Tibial artery (tissue), 4 donors: ENCODE measurements at regions not wholly inside any gene's neighbourhood (a gene's known extent, or its start where the extent isn't known, plus 50 kb on each side); places are given as distances from the start of the nearest gene placed in this dataset.

Experiments
- DNase-seq, 2 donors: peaks; one replicate each; pipeline ENCODE4 v3.0.0-alpha.2; 2019
- H3K27ac ChIP-seq, 2 donors: fragments of 200-600 bp; sonication (generic) in 1 of 2; 1 replicate in 1 of 2; 2 replicates in 1 of 2; pipeline ENCODE4 v1.5.1; 2018 to 2019; ENCODE audit warnings: mild to moderate bottlenecking in 1 of 2
- H3K27me3 ChIP-seq, 2 donors: fragments of 200-600 bp; sonication (generic) in 1 of 2; one replicate each; pipeline versions ENCODE4 v1.5.1 to v1.6.0; 2016 to 2019
- H3K36me3 ChIP-seq, 3 donors: fragments of 200-600 bp; sonication (generic) in 2 of 3; one replicate each; pipeline ENCODE4 v1.5.1; 2016 to 2019; ENCODE audit warnings: mild to moderate bottlenecking in 2 of 3
- H3K4me1 ChIP-seq, 4 donors: fragments of 200-600 bp; sonication (generic) in 2 of 4; 1 replicate in 3 of 4; 2 replicates in 1 of 4; pipeline ENCODE4 v1.5.1; 2016 to 2019
- H3K4me3 ChIP-seq, 2 donors: fragments of 200-600 bp; sonication (generic) in 1 of 2; 1 replicate in 1 of 2; 2 replicates in 1 of 2; pipeline ENCODE4 v1.5.1; 2018 to 2019; ENCODE audit warnings: mild to moderate bottlenecking in 2 of 2
- H3K9me3 ChIP-seq, 3 donors: fragments of 200-600 bp; sonication (generic) in 1 of 3; one replicate each; pipeline ENCODE4 v1.5.1; 2016 to 2019
- CTCF ChIP-seq, 2 experiments: fragments of 200-600 bp in 1 of 2; fragments of 450-650 bp in 1 of 2; IDR thresholded peaks; one replicate each; pipeline ENCODE4 v1.5.1; 2017 to 2019; ENCODE audit warnings: antibody characterized with exemption in 2 of 2, mild to moderate bottlenecking in 1 of 2, moderate library complexity in 1 of 2
- intact Hi-C: fragments of 100-400 bp; cut with DNase I; formaldehyde crosslinking; loops from one replicate; pipeline ENCODE4 v1.15.0; 2023; ENCODE audit warnings: low total_unique reads

GRCh38 chr4:96691521-96691920 lies 851.6 kb downstream of the PDHA2 start:
- intact Hi-C loops: no loop called here
- H3K27me3 ChIP-seq: no peaks in the 10 kb centered on the region
- DNase-seq: no peak
- H3K4me1 ChIP-seq: no peaks in the 10 kb centered on the region
- no peaks in the 10 kb centered on the region for H3K36me3 ChIP-seq
- no peak overlapping the region for H3K4me3 ChIP-seq
- no peak overlapping the region for H3K27ac ChIP-seq
- no peaks in the 10 kb centered on the region for H3K9me3 ChIP-seq
- no peak for TF ChIP-seq CTCF (IDR thresholded peaks at IDR 0.05)

GRCh38 chr4:96698831-96699230 lies 858.9 kb downstream of the PDHA2 start:
- intact Hi-C loops: no loop called here
- TF ChIP-seq CTCF (IDR thresholded peaks at IDR 0.05): no peak
- no peaks in the 10 kb centered on the region for H3K27me3 ChIP-seq
- no peaks in the 10 kb centered on the region for H3K4me1 ChIP-seq
- DNase-seq: no peak
- H3K27ac ChIP-seq: no peak overlapping the region
- no peaks in the 10 kb centered on the region for H3K36me3 ChIP-seq
- no peak overlapping the region for H3K4me3 ChIP-seq
- H3K9me3 ChIP-seq: no peaks in the 10 kb centered on the region

GRCh38 chr4:96703265-96703664 lies 863.4 kb downstream of the PDHA2 start:
- no peak for DNase-seq
- no peaks in the 10 kb centered on the region for H3K36me3 ChIP-seq
- intact Hi-C loops: no loop called here
- no peak for TF ChIP-seq CTCF (IDR thresholded peaks at IDR 0.05)
- H3K9me3 ChIP-seq: no peaks in the 10 kb centered on the region
- no peak overlapping the region for H3K4me3 ChIP-seq
- H3K4me1 ChIP-seq: no peaks in the 10 kb centered on the region
- no peak overlapping the region for H3K27ac ChIP-seq
- no peaks in the 10 kb centered on the region for H3K27me3 ChIP-seq

- Histone ChIP-seq H3K9me3 (no peaks in the 10 kb centered on the region), H3K4me3 (no peak overlapping the region), H3K27ac (no peak overlapping the region), H3K36me3 (no peaks in the 10 kb centered on the region), H3K27me3 (no peaks in the 10 kb centered on the region), H3K4me1 (no peaks in the 10 kb centered on the region)
- no peak for TF ChIP-seq CTCF (IDR thresholded peaks at IDR 0.05)
- DNase-seq: no peak
- intact Hi-C loops: no loop called here
Measured at GRCh38 chr4:96708766-96709165, 868.9 kb downstream of the PDHA2 start.

- intact Hi-C loops: no loop called here
- no peaks in the 10 kb centered on the region for H3K36me3 ChIP-seq
- H3K27ac ChIP-seq: no peak overlapping the region
- DNase-seq: no peak
- no peak overlapping the region for H3K4me3 ChIP-seq
- no peak for TF ChIP-seq CTCF (IDR thresholded peaks at IDR 0.05)
- H3K27me3 ChIP-seq: no peaks in the 10 kb centered on the region
- H3K9me3 ChIP-seq: peaks cover 0 to under 1% (median 0%) of the 10 kb centered on the region in 3 donors
- no peaks in the 10 kb centered on the region for H3K4me1 ChIP-seq
Measured at GRCh38 chr4:96713271-96713850, 873.5 kb downstream of the PDHA2 start.

GRCh38 chr4:96729641-96730040 lies 889.7 kb downstream of the PDHA2 start:
- H3K36me3 ChIP-seq: no peaks in the 10 kb centered on the region
- no peaks in the 10 kb centered on the region for H3K27me3 ChIP-seq
- DNase-seq: no peak
- H3K9me3 ChIP-seq: no peaks in the 10 kb centered on the region
- TF ChIP-seq CTCF (IDR thresholded peaks at IDR 0.05): no peak
- H3K4me3 ChIP-seq: no peak overlapping the region
- no peaks in the 10 kb centered on the region for H3K4me1 ChIP-seq
- intact Hi-C loops: no loop called here
- H3K27ac ChIP-seq: no peak overlapping the region
